ENCODE measurements at regions not wholly inside any gene's neighbourhood (a gene's known extent, or its start where the extent isn't known, plus 50 kb on each side); places are given as distances from the start of the nearest gene placed in this dataset.

DNA sequence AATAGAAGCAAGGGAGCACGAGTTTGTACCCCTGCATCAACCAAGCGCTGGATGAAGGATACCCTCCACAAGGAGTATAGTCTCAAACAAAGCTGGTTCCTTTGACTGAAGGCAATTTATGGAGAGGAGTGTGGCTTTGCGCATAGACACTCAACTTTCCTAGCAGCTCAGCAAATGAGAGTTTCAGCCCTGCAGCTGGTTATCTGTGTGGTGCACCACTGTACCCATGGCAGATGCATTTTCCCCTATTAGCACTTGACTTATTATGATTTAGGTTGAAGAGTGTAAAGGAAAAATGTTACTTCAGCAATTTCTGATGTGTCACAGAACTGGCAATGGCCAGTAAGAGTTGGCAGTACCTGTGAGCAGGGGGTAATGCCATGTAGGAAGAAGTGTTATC is 440.1 kb upstream of the LINC00305 start:
- no peaks in the 10 kb centered on the region for H3K27me3 Mint-ChIP-seq
- no peak for DNase-seq
- intact Hi-C loops (cut with micrococcal nuclease): no loop called here
- POLR2A ChIA-PET: no interaction called here
- no peaks in the 10 kb centered on the region for H3K36me3 Mint-ChIP-seq (ENCODE audit: low read depth)
- CTCF ChIA-PET: no interaction called here
- no peak for TF ChIP-seq CTCF (IDR thresholded peaks at IDR 0.05)
- no peak overlapping the region for H3K27ac Mint-ChIP-seq
- H3K4me3 Mint-ChIP-seq: no peak overlapping the region
- no peak for ATAC-seq
- H3K9me3 Mint-ChIP-seq: peaks cover 10% of the 10 kb centered on the region
- no peaks in the 10 kb centered on the region for H3K4me1 Mint-ChIP-seq (ENCODE audit: low read depth)

DNA sequence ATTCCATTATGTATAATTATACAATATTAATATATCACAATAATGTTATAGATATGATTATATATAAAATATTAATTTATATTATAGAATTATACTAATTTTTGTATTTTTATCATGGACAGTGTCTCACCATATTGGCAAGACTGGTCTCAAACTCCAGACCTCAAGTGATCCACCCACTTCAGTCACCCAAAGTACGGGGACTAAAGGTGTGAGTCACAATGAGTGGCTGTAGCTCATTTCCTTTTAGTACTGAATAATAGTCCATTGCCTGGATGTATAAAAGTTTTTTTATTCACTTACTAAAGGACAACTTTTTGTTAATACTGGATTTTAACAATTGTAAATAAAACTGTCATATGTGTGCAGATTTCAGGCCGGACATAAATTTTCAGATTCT is 417.6 kb upstream of the LINC00305 start:
- H3K9me3 Mint-ChIP-seq: peaks cover 10% of the 10 kb centered on the region
- H3K27ac Mint-ChIP-seq: no peak overlapping the region
- CTCF ChIA-PET: no interaction called here
- no peaks in the 10 kb centered on the region for H3K4me1 Mint-ChIP-seq (ENCODE audit: low read depth)
- H3K4me3 Mint-ChIP-seq: no peak overlapping the region
- no peaks in the 10 kb centered on the region for H3K27me3 Mint-ChIP-seq
- no peaks in the 10 kb centered on the region for H3K36me3 Mint-ChIP-seq (ENCODE audit: low read depth)
- no peak for DNase-seq
- no peak for TF ChIP-seq CTCF (IDR thresholded peaks at IDR 0.05)
- intact Hi-C loops (cut with micrococcal nuclease): no loop called here
- POLR2A ChIA-PET: no interaction called here
- no peak for ATAC-seq

DNA sequence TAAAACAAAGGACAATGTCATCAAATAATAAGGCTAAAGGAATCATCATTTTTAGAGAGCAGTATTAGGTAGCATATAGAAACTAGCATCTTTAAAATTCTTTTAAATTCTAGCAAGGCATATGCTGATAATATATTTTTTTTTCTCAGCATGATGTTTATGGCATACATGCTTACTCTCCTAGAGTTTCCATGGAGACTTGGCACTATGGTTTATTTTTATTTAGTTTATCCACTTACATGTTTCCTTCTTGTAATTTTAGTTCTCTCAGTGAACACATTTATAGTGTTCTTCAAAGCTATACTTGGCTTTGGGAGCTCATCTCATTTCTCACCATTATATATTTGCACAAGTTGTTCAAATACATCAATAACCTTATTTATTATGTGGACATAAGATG is 413.8 kb upstream of the LINC00305 start:
- CTCF ChIA-PET: no interaction called here
- TF ChIP-seq CTCF (IDR thresholded peaks at IDR 0.05): no peak
- intact Hi-C loops (cut with micrococcal nuclease): no loop called here
- Mint-ChIP-seq H3K27me3 (no peaks in the 10 kb centered on the region), H3K36me3 (ENCODE audit: low read depth) (no peaks in the 10 kb centered on the region), H3K9me3 (peaks cover 10% of the 10 kb centered on the region), H3K4me1 (ENCODE audit: low read depth) (no peaks in the 10 kb centered on the region), H3K4me3 (no peak overlapping the region), H3K27ac (no peak overlapping the region)
- POLR2A ChIA-PET: no interaction called here
- ATAC-seq (no peak), DNase-seq (no peak)

DNA sequence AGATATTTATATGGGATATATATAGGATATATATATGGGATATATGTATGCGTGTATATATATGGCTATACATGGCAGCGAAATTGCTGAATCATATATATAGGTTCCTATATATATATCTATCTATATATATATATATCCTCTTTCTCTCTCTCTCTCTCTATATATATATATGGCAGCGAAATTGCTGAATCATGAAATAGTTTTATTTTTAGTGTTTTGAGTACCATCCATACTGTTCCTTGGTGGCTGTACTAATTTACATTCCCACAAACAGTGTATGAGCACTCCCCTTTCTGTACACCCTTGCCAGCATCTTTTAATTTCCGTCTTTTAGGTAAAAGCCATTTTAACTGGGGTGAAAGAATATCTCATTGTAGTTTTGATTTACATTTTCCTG is 397.6 kb upstream of the LINC00305 start:
- intact Hi-C loops (cut with micrococcal nuclease): no loop called here
- H3K4me3 Mint-ChIP-seq: no peak overlapping the region

DNA sequence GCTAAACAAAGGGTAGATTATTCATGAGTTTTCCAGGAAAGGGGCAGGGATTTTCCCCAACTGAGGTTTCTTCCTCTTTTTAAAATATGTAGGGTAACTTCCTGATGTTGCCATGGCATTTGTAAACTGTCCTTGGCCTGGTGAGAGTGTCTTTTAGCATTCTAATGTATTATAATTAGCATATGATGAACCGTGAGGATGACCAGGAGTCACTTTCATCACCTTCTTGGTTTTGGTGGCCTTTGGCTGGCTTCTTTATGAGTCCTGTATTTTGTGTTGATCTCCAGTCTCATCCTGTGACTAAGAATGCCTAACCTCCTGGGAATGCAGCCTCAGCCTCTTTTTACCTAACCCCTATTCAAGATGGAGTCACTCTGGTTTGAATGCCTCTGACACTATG is 391.0 kb upstream of the LINC00305 start:
- peaks cover 7% of the 10 kb centered on the region for H3K9me3 Mint-ChIP-seq
- POLR2A ChIA-PET: no interaction called here
- no peaks in the 10 kb centered on the region for H3K4me1 Mint-ChIP-seq (ENCODE audit: low read depth)
- no peaks in the 10 kb centered on the region for H3K36me3 Mint-ChIP-seq (ENCODE audit: low read depth)
- intact Hi-C loops (cut with micrococcal nuclease): no loop called here
- H3K27ac Mint-ChIP-seq: no peak overlapping the region
- DNase-seq (no peak), ATAC-seq (no peak)
- no peak overlapping the region for H3K4me3 Mint-ChIP-seq
- CTCF ChIA-PET: no interaction called here
- no peaks in the 10 kb centered on the region for H3K27me3 Mint-ChIP-seq
- TF ChIP-seq CTCF (IDR thresholded peaks at IDR 0.05): no peak

More for the DNA sequence above, 397.6 kb upstream of the LINC00305 start:
- Mint-ChIP-seq H3K9me3 (peaks cover 8% of the 10 kb centered on the region), H3K27ac (no peak overlapping the region), H3K36me3 (ENCODE audit: low read depth) (no peaks in the 10 kb centered on the region), H3K4me1 (ENCODE audit: low read depth) (no peaks in the 10 kb centered on the region), H3K27me3 (no peaks in the 10 kb centered on the region)
- TF ChIP-seq CTCF (IDR thresholded peaks at IDR 0.05): no peak
- CTCF ChIA-PET: no interaction called here
- no peak for DNase-seq
- POLR2A ChIA-PET: no interaction called here
- ATAC-seq: no peak
